Tibial nerve (tissue), 4 donors: ENCODE measurements at regions not wholly inside any gene's neighbourhood (a gene's known extent, or its start where the extent isn't known, plus 50 kb on each side); places are given as distances from the start of the nearest gene placed in this dataset.

Source experiments
- EP300 ChIP-seq, 2 donors: sonication (generic); formaldehyde crosslinking; IDR thresholded peaks; one replicate each; pipeline ENCODE4 v1.6.1; 2017; ENCODE audit warnings: antibody characterized with exemption in 2 of 2, mild to moderate bottlenecking in 1 of 2
- TF ChIP-seq, protein P1 (sequence below), 5 experiments: fragments of 200-600 bp in 3 of 5; fragments of 450-650 bp in 2 of 5; sonication (generic) in 3 of 5; IDR thresholded peaks; one replicate each; pipeline ENCODE4 v1.5.1; 2016 to 2019; ENCODE audit warnings: antibody characterized with exemption in 5 of 5, mild to moderate bottlenecking in 3 of 5, moderate library complexity in 2 of 5

DNA sequence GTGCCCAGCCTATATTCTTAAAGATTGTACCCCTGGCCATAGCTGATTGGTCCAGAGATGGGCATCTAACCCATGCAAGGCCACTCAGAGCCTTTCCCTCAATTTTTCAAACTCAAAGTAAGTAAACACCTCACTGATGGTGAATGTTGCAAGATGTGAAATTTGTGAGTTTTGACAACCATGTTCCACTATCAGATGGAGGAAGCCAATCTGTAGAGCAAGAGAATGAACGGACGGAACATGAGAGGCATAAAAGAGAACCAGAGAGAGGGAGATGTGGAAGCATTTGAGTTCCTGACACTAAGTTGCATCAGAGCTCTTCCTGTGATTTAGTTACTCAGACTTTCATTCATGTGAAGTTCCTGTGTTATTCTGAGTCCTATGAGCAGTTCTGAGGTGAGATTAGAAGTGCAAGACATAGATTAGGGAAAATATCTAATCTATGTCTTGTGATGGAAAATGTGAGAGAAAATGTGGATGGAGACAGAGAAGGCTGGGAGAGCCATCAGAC lies 73.3 kb downstream of the PRSS23 start:
- TF ChIP-seq, protein P1, sequence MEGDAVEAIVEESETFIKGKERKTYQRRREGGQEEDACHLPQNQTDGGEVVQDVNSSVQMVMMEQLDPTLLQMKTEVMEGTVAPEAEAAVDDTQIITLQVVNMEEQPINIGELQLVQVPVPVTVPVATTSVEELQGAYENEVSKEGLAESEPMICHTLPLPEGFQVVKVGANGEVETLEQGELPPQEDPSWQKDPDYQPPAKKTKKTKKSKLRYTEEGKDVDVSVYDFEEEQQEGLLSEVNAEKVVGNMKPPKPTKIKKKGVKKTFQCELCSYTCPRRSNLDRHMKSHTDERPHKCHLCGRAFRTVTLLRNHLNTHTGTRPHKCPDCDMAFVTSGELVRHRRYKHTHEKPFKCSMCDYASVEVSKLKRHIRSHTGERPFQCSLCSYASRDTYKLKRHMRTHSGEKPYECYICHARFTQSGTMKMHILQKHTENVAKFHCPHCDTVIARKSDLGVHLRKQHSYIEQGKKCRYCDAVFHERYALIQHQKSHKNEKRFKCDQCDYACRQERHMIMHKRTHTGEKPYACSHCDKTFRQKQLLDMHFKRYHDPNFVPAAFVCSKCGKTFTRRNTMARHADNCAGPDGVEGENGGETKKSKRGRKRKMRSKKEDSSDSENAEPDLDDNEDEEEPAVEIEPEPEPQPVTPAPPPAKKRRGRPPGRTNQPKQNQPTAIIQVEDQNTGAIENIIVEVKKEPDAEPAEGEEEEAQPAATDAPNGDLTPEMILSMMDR (IDR thresholded peaks at IDR 0.05) = no peak
- TF ChIP-seq EP300 (IDR thresholded peaks at IDR 0.05) = no peak
